Nephron (organoid): ENCODE measurements at regions not wholly inside any gene's neighbourhood (a gene's known extent, or its start where the extent isn't known, plus 50 kb on each side); places are given as distances from the start of the nearest gene placed in this dataset.

Source experiments
- H3K27ac Mint-ChIP-seq, 3 experiments: 2 replicates each; pipeline ENCODE4 v1.8.0; 2020; ENCODE audit warnings: mixed read lengths in 3 of 3, mild to moderate bottlenecking in 2 of 3, moderate library complexity in 1 of 3
- H3K27me3 Mint-ChIP-seq: 2 replicates; pipeline ENCODE4 v1.8.0; 2021; ENCODE audit warnings: low read depth, mild to moderate bottlenecking, moderate library complexity, mixed read lengths
- H3K36me3 Mint-ChIP-seq: 2 replicates; pipeline ENCODE4 v1.8.0; 2020; ENCODE audit warnings: low read depth, mixed read lengths
- H3K4me1 Mint-ChIP-seq: 2 replicates; pipeline ENCODE4 v1.8.0; 2020; ENCODE audit warnings: mixed read lengths
- H3K4me3 Mint-ChIP-seq, 3 experiments: 2 replicates each; pipeline ENCODE4 v1.8.0; 2020; ENCODE audit warnings: mild to moderate bottlenecking in 3 of 3, mixed read lengths in 3 of 3, moderate library complexity in 2 of 3
- H3K9me3 Mint-ChIP-seq: 2 replicates; pipeline ENCODE4 v1.8.0; 2020; ENCODE audit warnings: mixed read lengths
- TF ChIP-seq, protein P1 (sequence below), 3 experiments: fragments of 200-600 bp; sonication (generic); IDR thresholded peaks; one replicate each; pipeline ENCODE4 v1.5.0; 2021; ENCODE audit warnings: antibody characterized with exemption in 3 of 3; ENCODE audit not compliant: unreplicated experiment in 3 of 3

DNA sequence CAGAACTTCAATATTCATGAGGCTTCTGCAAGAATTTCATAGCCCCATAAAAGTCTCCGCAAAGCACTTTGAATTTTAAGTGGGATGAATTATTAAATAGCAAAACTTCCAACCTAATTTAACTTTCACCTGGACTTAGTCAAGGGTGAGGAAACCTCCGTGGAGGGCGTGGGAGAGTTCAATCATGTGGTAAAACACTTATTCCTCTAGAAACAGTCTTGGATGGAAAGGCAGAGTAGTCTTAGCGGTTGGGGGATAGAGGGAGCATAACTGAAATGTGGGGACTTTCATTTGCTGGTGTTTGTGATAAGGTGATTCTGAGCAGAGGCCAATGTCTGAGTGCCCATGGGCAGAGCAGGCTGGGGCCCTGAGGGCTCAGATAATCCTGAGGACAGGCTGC lies 241.9 kb downstream of the IRX1 start:
- peak overlapping the region in 2 of 3 experiments; percentile 3 to 32 for H3K4me3 Mint-ChIP-seq
- H3K27me3 Mint-ChIP-seq: no peaks in the 10 kb centered on the region
- no peaks in the 10 kb centered on the region for H3K9me3 Mint-ChIP-seq
- peaks cover 15% of the 10 kb centered on the region for H3K4me1 Mint-ChIP-seq
- TF ChIP-seq, protein P1, sequence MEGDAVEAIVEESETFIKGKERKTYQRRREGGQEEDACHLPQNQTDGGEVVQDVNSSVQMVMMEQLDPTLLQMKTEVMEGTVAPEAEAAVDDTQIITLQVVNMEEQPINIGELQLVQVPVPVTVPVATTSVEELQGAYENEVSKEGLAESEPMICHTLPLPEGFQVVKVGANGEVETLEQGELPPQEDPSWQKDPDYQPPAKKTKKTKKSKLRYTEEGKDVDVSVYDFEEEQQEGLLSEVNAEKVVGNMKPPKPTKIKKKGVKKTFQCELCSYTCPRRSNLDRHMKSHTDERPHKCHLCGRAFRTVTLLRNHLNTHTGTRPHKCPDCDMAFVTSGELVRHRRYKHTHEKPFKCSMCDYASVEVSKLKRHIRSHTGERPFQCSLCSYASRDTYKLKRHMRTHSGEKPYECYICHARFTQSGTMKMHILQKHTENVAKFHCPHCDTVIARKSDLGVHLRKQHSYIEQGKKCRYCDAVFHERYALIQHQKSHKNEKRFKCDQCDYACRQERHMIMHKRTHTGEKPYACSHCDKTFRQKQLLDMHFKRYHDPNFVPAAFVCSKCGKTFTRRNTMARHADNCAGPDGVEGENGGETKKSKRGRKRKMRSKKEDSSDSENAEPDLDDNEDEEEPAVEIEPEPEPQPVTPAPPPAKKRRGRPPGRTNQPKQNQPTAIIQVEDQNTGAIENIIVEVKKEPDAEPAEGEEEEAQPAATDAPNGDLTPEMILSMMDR (IDR thresholded peaks at IDR 0.05; ENCODE audit: unreplicated experiment in 3 of 3): no peak
- no peaks in the 10 kb centered on the region for H3K36me3 Mint-ChIP-seq
- H3K27ac Mint-ChIP-seq: peak overlapping the region; percentile 89 to 99 (median 90)

DNA sequence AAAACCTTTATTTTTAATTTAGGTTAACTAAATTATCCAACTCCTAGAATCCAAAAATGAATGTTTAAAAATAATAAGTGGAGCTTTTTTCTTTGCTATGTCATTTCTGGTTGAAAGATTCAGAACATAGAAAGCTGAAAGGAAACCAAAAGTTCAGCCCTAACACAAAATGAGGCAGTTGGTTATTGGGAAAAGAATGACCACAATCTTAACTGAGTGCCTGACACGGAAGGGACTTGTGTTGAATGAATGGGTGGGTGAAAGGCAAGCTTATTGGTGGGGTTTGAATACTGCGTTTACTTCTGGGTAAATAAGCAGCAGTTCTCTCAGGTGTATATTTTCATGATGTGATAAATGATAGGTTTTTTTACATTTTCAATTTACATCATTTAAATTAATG lies 243.5 kb downstream of the IRX1 start:
- Mint-ChIP-seq H3K4me3 (no peak overlapping the region), H3K36me3 (no peaks in the 10 kb centered on the region), H3K27ac (peak overlapping the region in 1 of 3 experiments; percentile 67), H3K9me3 (no peaks in the 10 kb centered on the region), H3K4me1 (peaks cover 22% of the 10 kb centered on the region), H3K27me3 (no peaks in the 10 kb centered on the region)
- TF ChIP-seq, protein P1 (IDR thresholded peaks at IDR 0.05; ENCODE audit: unreplicated experiment in 3 of 3): no peak

DNA sequence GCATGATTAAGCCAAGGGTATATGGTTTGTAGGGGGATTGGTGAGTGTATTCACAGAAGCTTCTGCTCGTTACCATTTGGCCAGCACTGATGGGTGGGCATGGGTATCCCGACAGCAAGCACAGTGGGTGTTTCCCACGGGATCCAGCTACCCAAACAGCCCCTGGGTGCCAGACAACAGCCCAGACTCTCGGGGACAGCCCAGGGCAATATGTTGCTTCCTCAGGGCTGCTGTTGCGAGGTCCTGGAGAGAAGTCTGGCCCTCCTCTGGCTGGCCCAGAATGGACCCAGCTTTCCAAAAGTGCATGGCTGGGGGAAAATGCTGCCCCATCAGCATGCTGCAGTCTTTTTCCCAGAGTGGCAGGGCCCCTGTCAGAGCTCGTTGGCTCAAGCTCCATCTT lies 247.0 kb downstream of the IRX1 start:
- Mint-ChIP-seq H3K27me3 (no peaks in the 10 kb centered on the region), H3K4me3 (no peak overlapping the region), H3K27ac (peak overlapping the region in 2 of 3 experiments; percentile 78 to 91), H3K36me3 (peaks cover 3% of the 10 kb centered on the region), H3K4me1 (peaks cover 19% of the 10 kb centered on the region), H3K9me3 (peaks cover 2% of the 10 kb centered on the region)
- TF ChIP-seq, protein P1 (IDR thresholded peaks at IDR 0.05; ENCODE audit: unreplicated experiment in 3 of 3): no peak

DNA sequence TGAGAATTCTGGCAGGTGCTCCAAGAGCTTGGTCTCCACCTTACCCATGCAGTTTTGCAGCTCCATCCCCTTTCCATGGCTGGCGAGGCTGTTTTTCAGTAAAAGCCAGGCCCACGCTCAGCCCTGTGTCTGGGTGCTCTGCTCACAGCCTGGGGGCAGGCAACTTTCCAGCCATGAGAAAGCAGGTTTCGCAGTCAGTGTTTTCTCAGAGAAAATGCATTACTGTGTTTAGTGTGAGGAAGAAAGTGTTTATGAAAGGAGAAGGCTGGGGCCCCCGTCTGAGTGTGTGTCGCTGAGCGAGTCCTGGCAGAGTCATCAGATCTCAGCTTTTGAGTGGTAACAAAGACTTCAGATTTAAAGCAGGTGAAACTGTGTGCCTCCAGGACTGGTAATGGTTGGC lies 248.1 kb downstream of the IRX1 start:
- Mint-ChIP-seq H3K9me3 (peaks cover 2% of the 10 kb centered on the region), H3K36me3 (peaks cover 3% of the 10 kb centered on the region), H3K4me1 (peaks cover 16% of the 10 kb centered on the region), H3K4me3 (no peak overlapping the region), H3K27me3 (no peaks in the 10 kb centered on the region), H3K27ac (peak overlapping the region; percentile 60 to 91 (median 78))
- TF ChIP-seq, protein P1 (IDR thresholded peaks at IDR 0.05; ENCODE audit: unreplicated experiment in 3 of 3): no peak

DNA sequence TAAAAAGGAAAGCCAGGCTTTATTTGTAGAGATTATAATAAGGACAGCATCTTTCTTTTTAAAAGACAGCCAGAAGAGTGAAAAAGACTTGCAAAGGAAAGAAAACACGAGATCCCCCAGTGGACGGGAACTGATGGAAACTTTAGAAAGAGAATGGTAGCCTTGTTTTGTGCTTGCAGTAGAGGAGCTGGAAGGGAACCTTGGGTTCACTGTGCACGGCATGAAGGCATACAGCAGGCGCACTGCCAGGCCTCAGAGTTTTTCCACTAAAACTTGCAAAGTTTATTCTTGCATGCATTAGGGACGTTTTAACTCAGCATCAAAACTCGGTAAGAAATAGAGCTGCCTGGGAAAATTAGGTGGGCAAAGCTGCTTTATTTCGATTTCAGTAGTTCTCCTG lies 248.6 kb downstream of the IRX1 start:
- Mint-ChIP-seq H3K27me3 (no peaks in the 10 kb centered on the region), H3K36me3 (peaks cover 3% of the 10 kb centered on the region), H3K9me3 (peaks cover 2% of the 10 kb centered on the region), H3K4me3 (no peak overlapping the region), H3K4me1 (peaks cover 16% of the 10 kb centered on the region), H3K27ac (peak overlapping the region; percentile 60 to 91 (median 78))
- TF ChIP-seq, protein P1 (IDR thresholded peaks at IDR 0.05; ENCODE audit: unreplicated experiment in 3 of 3): no peak

DNA sequence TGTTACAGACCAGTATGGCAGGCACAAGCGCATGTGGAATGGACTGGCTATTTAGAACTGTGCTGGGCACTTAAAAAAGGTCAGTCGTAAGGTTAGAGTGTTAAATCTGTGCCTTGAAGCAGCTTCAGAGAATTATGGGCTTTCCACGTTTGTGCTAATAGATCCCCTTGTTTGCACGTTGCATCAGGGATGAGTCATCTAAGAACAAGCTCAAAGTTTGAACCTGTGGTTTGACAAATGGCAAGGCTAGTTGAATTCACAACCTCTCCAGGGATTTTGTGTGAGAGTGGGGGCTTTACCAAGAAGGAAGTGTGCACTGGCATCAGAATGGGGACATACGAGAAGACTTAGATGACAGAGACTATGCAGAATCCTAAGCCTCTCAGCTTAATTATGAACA lies 249.6 kb downstream of the IRX1 start:
- TF ChIP-seq, protein P1 (IDR thresholded peaks at IDR 0.05; ENCODE audit: unreplicated experiment in 3 of 3): no peak
- peak overlapping the region in 1 of 3 experiments; percentile 3 for H3K27ac Mint-ChIP-seq
- peaks cover 14% of the 10 kb centered on the region for H3K4me1 Mint-ChIP-seq
- H3K9me3 Mint-ChIP-seq: peaks cover 2% of the 10 kb centered on the region
- peaks cover 3% of the 10 kb centered on the region for H3K36me3 Mint-ChIP-seq
- no peak overlapping the region for H3K4me3 Mint-ChIP-seq
- H3K27me3 Mint-ChIP-seq: no peaks in the 10 kb centered on the region
